T-helper 22 cell (primary cell): ENCODE measurements at regions not wholly inside any gene's neighbourhood (a gene's known extent, or its start where the extent isn't known, plus 50 kb on each side); places are given as distances from the start of the nearest gene placed in this dataset.

ENCODE experiments used
- DNase-seq: peaks from one replicate; pipeline ENCODE4 v3.0.0-alpha.2; 2020; ENCODE audit warnings: low read depth

- DNase-seq, result no peak
Measured at GRCh38 chr9:88757406-88758010, 222.5 kb downstream of the NXNL2 start.

- DNase-seq, result no peak
Measured at GRCh38 chr9:88759364-88759763, 224.4 kb downstream of the NXNL2 start.

- DNase-seq, result no peak
Measured at GRCh38 chr9:88766778-88767503, 224.3 kb upstream of the S1PR3 start.

- DNase-seq, result no peak
Measured at GRCh38 chr9:88767504-88767790, 223.8 kb upstream of the S1PR3 start.

GRCh38 chr9:88772575-88772974, 218.7 kb upstream of the S1PR3 start:
- no peak for DNase-seq

GRCh38 chr9:88773126-88773525, 218.1 kb upstream of the S1PR3 start:
- no peak for DNase-seq

GRCh38 chr9:88773627-88774244, 217.5 kb upstream of the S1PR3 start:
- DNase-seq, result no peak

GRCh38 chr9:88775037-88775471, 216.2 kb upstream of the S1PR3 start:
- DNase-seq, result no peak

GRCh38 chr9:88775559-88775958, 215.7 kb upstream of the S1PR3 start:
- DNase-seq, result no peak

GRCh38 chr9:88775966-88776365, 215.3 kb upstream of the S1PR3 start:
- no peak for DNase-seq

GRCh38 chr9:88776717-88777497, 214.4 kb upstream of the S1PR3 start:
- no peak for DNase-seq

GRCh38 chr9:88777498-88778312, 213.6 kb upstream of the S1PR3 start:
- no peak for DNase-seq

GRCh38 chr9:88781628-88782391, 209.5 kb upstream of the S1PR3 start:
- no peak for DNase-seq

- DNase-seq, result no peak
Measured at GRCh38 chr9:88782931-88783710, 208.1 kb upstream of the S1PR3 start.

- no peak for DNase-seq
Measured at GRCh38 chr9:88783711-88784083, 207.6 kb upstream of the S1PR3 start.

GRCh38 chr9:88784960-88785359, 206.3 kb upstream of the S1PR3 start:
- DNase-seq, result no peak

GRCh38 chr9:88786291-88787079, 204.8 kb upstream of the S1PR3 start:
- DNase-seq, result no peak

GRCh38 chr9:88789785-88790184, 201.5 kb upstream of the S1PR3 start:
- no peak for DNase-seq

- no peak for DNase-seq
Measured at GRCh38 chr9:88791105-88791805, 200.0 kb upstream of the S1PR3 start.
